CD4-positive, alpha-beta T cell (primary cell): ENCODE measurements at regions not wholly inside any gene's neighbourhood (a gene's known extent, or its start where the extent isn't known, plus 50 kb on each side); places are given as distances from the start of the nearest gene placed in this dataset.

Source experiments
- ATAC-seq: fragments of 200-7000 bp; cut with Tn5 transposase; one replicate; pipeline ENCODE4 v1.10.0; 2022; ENCODE audit warnings: mild to moderate bottlenecking; ENCODE audit not compliant: poor library complexity
- CTCF ChIA-PET: fragments of 350-600 bp; sonication (Branson Sonifier 250); formaldehyde crosslinking; loops from one replicate; lab custom pipeline; 2021; ENCODE audit warnings: antibody characterized with exemption, inconsistent platforms; lab: Charles Lee
- POLR2A ChIA-PET: fragments of 350-600 bp; sonication (Branson Sonifier 250); formaldehyde crosslinking; loops from one replicate; lab custom pipeline; 2021; ENCODE audit warnings: antibody characterized with exemption, inconsistent platforms; lab: Charles Lee
- DNase-seq, 14 experiments: peaks; one replicate each; pipeline ENCODE4 v3.0.0-alpha.2; 2013 to 2020; ENCODE audit warnings: mixed read lengths in 2 of 14
- H3K27ac ChIP-seq, 2 donors: one replicate each; pipeline versions ENCODE4 v1.5.1 to v1.7.0; 2013; ENCODE audit warnings: low read length in 2 of 2, low read depth in 1 of 2, mild to moderate bottlenecking in 1 of 2
- H3K27me3 ChIP-seq, 2 experiments: 1 replicate in 1 of 2; 2 replicates in 1 of 2; pipeline versions ENCODE4 v1.6.1 to v1.7.0; 2013; ENCODE audit warnings: low read length in 2 of 2, control low read depth in 1 of 2, mild to moderate bottlenecking in 1 of 2, moderate library complexity in 1 of 2; ENCODE audit not compliant: insufficient read depth in 2 of 2, control insufficient read depth in 1 of 2
- H3K36me3 ChIP-seq: one replicate; pipeline ENCODE4 v1.6.1; 2013; ENCODE audit warnings: low read length, control low read depth; ENCODE audit not compliant: insufficient read depth
- H3K4me1 ChIP-seq: one replicate; pipeline ENCODE4 v1.6.1; 2013; ENCODE audit warnings: low read length, control low read depth; ENCODE audit not compliant: insufficient read depth
- H3K4me3 ChIP-seq: one replicate; pipeline ENCODE4 v1.5.1; 2013; ENCODE audit warnings: mild to moderate bottlenecking, low read length, moderate library complexity
- H3K9me3 ChIP-seq, 2 experiments: 1 replicate in 1 of 2; 2 replicates in 1 of 2; pipeline versions ENCODE4 v1.6.1 to v1.7.0; 2013; ENCODE audit warnings: low read length in 2 of 2, mild to moderate bottlenecking in 2 of 2, control low read depth in 1 of 2, moderate library complexity in 1 of 2; ENCODE audit not compliant: control insufficient read depth in 1 of 2, insufficient read depth in 1 of 2
- H3K27ac Mint-ChIP-seq: one replicate; pipeline ENCODE4 v1.8.0; 2020; ENCODE audit warnings: mixed read lengths
- H3K27me3 Mint-ChIP-seq: one replicate; pipeline ENCODE4 v1.8.0; 2021; ENCODE audit warnings: mixed read lengths
- H3K36me3 Mint-ChIP-seq: one replicate; pipeline ENCODE4 v1.8.0; 2021; ENCODE audit warnings: low read depth, mixed read lengths
- H3K4me1 Mint-ChIP-seq: one replicate; pipeline ENCODE4 v1.8.0; 2021; ENCODE audit warnings: low read depth, mixed read lengths
- H3K4me3 Mint-ChIP-seq: one replicate; pipeline ENCODE4 v1.8.0; 2020; ENCODE audit warnings: mild to moderate bottlenecking, mixed read lengths
- H3K9me3 Mint-ChIP-seq: one replicate; pipeline ENCODE4 v1.8.0; 2020; ENCODE audit warnings: mixed read lengths
- CTCF ChIP-seq: fragments of 200-600 bp; IDR thresholded peaks from one replicate; pipeline ENCODE4 v1.8.0; 2022; ENCODE audit warnings: antibody characterized with exemption, mild to moderate bottlenecking
- intact Hi-C, 2 experiments: fragments of 100-400 bp; cut with DNase I in 1 of 2; cut with micrococcal nuclease in 1 of 2; formaldehyde crosslinking; loops; one replicate each; pipeline versions ENCODE4 v1.15.1 to v1.9.0; 2023 to 2025; cut with DNase I, micrococcal nuclease

- H3K27me3 ChIP-seq = no peaks in the 10 kb centered on the region
Measured at GRCh38 chr2:192333642-192334041, 138.9 kb upstream of the TMEFF2 start.

GRCh38 chr2:192328297-192328696 is 133.6 kb upstream of the TMEFF2 start:
- CTCF ChIA-PET = no interaction called here
- no peak for TF ChIP-seq CTCF
- Histone ChIP-seq H3K27ac (no peak overlapping the region), H3K36me3 (no peaks in the 10 kb centered on the region), H3K4me1 (no peaks in the 10 kb centered on the region), H3K9me3 (no peaks in the 10 kb centered on the region), H3K27me3 (no peaks in the 10 kb centered on the region), H3K4me3 (no peak overlapping the region)
- intact Hi-C loops = no loop called here
- Mint-ChIP-seq H3K36me3 (no peaks in the 10 kb centered on the region), H3K4me1 (no peaks in the 10 kb centered on the region), H3K27me3 (no peaks in the 10 kb centered on the region), H3K4me3 (no peak overlapping the region), H3K9me3 (no peaks in the 10 kb centered on the region), H3K27ac (no peak overlapping the region)
- DNase-seq (no peak), ATAC-seq (no peak)
- POLR2A ChIA-PET = no interaction called here

More at GRCh38 chr2:192333642-192334041, 138.9 kb upstream of the TMEFF2 start:
- DNase-seq (no peak), ATAC-seq (no peak)
- Histone ChIP-seq H3K36me3 (no peaks in the 10 kb centered on the region), H3K4me3 (no peak overlapping the region), H3K9me3 (no peaks in the 10 kb centered on the region), H3K27ac (no peak overlapping the region), H3K4me1 (no peaks in the 10 kb centered on the region)
- intact Hi-C loops = no loop called here
- no peaks in the 10 kb centered on the region for H3K36me3 Mint-ChIP-seq
- no peak overlapping the region for H3K27ac Mint-ChIP-seq
- H3K27me3 Mint-ChIP-seq = no peaks in the 10 kb centered on the region
- H3K9me3 Mint-ChIP-seq = no peaks in the 10 kb centered on the region
- TF ChIP-seq CTCF = no peak
- H3K4me3 Mint-ChIP-seq = no peak overlapping the region
- ChIA-PET POLR2A (no interaction called here), CTCF (no interaction called here)
- no peaks in the 10 kb centered on the region for H3K4me1 Mint-ChIP-seq

- Histone ChIP-seq H3K27ac (no peak overlapping the region), H3K4me1 (no peaks in the 10 kb centered on the region), H3K27me3 (no peaks in the 10 kb centered on the region), H3K9me3 (no peaks in the 10 kb centered on the region), H3K4me3 (no peak overlapping the region), H3K36me3 (no peaks in the 10 kb centered on the region)
- intact Hi-C loops = no loop called here
- no peaks in the 10 kb centered on the region for H3K9me3 Mint-ChIP-seq
- POLR2A ChIA-PET = no interaction called here
- H3K27me3 Mint-ChIP-seq = no peaks in the 10 kb centered on the region
- H3K36me3 Mint-ChIP-seq = no peaks in the 10 kb centered on the region
- ATAC-seq (no peak), DNase-seq (no peak)
- TF ChIP-seq CTCF = no peak
- no peak overlapping the region for H3K27ac Mint-ChIP-seq
- H3K4me3 Mint-ChIP-seq = no peak overlapping the region
- CTCF ChIA-PET = no interaction called here
- H3K4me1 Mint-ChIP-seq = no peaks in the 10 kb centered on the region
Measured at GRCh38 chr2:192327576-192327975, 132.8 kb upstream of the TMEFF2 start.
